CD4-positive, alpha-beta memory T cell (primary cell): ENCODE measurements at regions not wholly inside any gene's neighbourhood (a gene's known extent, or its start where the extent isn't known, plus 50 kb on each side); places are given as distances from the start of the nearest gene placed in this dataset.

Experiments
- CTCF ChIA-PET: fragments of 350-600 bp; sonication (Branson Sonifier 250); formaldehyde crosslinking; loops from one replicate; lab custom pipeline; 2021; ENCODE audit warnings: inconsistent platforms; ENCODE audit not compliant: partially characterized antibody; lab: Charles Lee
- POLR2A ChIA-PET: fragments of 350-600 bp; sonication (Branson Sonifier 250); formaldehyde crosslinking; loops from one replicate; lab custom pipeline; 2021; ENCODE audit not compliant: partially characterized antibody; lab: Charles Lee
- DNase-seq, 5 donors: peaks; one replicate each; pipeline versions ENCODE4 v3.0.0 to v3.0.0-alpha.2; 2020 to 2022; ENCODE audit warnings: mixed read lengths in 1 of 5
- H3K27ac ChIP-seq: one replicate; pipeline ENCODE4 v1.7.0; 2013; ENCODE audit warnings: low read depth, low read length
- H3K27me3 ChIP-seq: 2 replicates; pipeline ENCODE4 v1.7.0; 2013; ENCODE audit warnings: mild to moderate bottlenecking, low read length, moderate library complexity; ENCODE audit not compliant: insufficient read depth
- H3K36me3 ChIP-seq: 2 replicates; pipeline ENCODE4 v1.7.0; 2013; ENCODE audit warnings: mild to moderate bottlenecking, low read length, moderate library complexity; ENCODE audit not compliant: insufficient read depth
- H3K4me1 ChIP-seq: 2 replicates; pipeline ENCODE4 v1.7.0; 2013; ENCODE audit warnings: mild to moderate bottlenecking, low read length, moderate library complexity; ENCODE audit not compliant: insufficient read depth
- H3K4me3 ChIP-seq, 2 donors: one replicate each; pipeline ENCODE4 v1.7.0; 2013; ENCODE audit warnings: low read length in 2 of 2, mild to moderate bottlenecking in 1 of 2
- H3K9me3 ChIP-seq, 2 donors: one replicate each; pipeline ENCODE4 v1.7.0; 2013; ENCODE audit warnings: low read length in 2 of 2, control low read depth in 1 of 2; ENCODE audit not compliant: control insufficient read depth in 1 of 2
- H3K27ac Mint-ChIP-seq, 7 donors: one replicate each; pipeline ENCODE4 v1.8.0; 2020 to 2021; ENCODE audit warnings: mixed read lengths in 7 of 7, mild to moderate bottlenecking in 6 of 7, inconsistent platforms in 3 of 7, moderate library complexity in 3 of 7
- H3K27me3 Mint-ChIP-seq, 2 donors: one replicate each; pipeline ENCODE4 v1.8.0; 2020 to 2021; ENCODE audit warnings: mixed read lengths in 2 of 2
- H3K36me3 Mint-ChIP-seq, 2 donors: one replicate each; pipeline ENCODE4 v1.8.0; 2020 to 2021; ENCODE audit warnings: mixed read lengths in 2 of 2, inconsistent platforms in 1 of 2, mild to moderate bottlenecking in 1 of 2
- H3K4me1 Mint-ChIP-seq, 4 donors: one replicate each; pipeline ENCODE4 v1.8.0; 2020 to 2021; ENCODE audit warnings: mixed read lengths in 4 of 4, mild to moderate bottlenecking in 1 of 4
- H3K4me3 Mint-ChIP-seq, 8 donors: one replicate each; pipeline ENCODE4 v1.8.0; 2020 to 2021; ENCODE audit warnings: mixed read lengths in 8 of 8, mild to moderate bottlenecking in 7 of 8, moderate library complexity in 6 of 8, inconsistent platforms in 3 of 8
- H3K9me3 Mint-ChIP-seq, 8 donors: one replicate each; pipeline ENCODE4 v1.8.0; 2020 to 2021; ENCODE audit warnings: mixed read lengths in 8 of 8, mild to moderate bottlenecking in 5 of 8, inconsistent platforms in 3 of 8, moderate library complexity in 1 of 8
- intact Hi-C: fragments of 100-400 bp; cut with micrococcal nuclease; formaldehyde crosslinking; loops from one replicate; pipeline ENCODE4 v1.15.1; 2023

DNA sequence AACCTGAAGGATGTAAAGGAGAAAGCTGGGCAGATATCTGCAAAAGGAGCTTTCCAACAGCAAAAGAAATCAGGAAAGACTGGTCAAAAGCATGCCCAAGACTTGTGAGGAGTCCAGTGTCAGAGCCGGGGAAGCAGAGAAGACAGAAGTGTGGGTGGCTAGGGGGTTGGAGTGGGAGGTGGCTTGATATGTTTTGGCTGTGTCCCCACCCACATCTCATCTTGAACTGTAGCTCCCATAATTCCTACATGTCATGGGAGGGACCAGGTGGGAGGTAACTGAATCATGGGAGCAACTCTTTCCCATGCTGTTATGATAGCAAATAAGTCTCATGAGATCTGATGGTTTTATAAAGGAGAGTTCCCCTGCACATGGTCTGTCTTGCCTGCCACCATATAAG, 84.9 kb downstream of the INHBA start:
- Mint-ChIP-seq H3K9me3 (peaks cover 2 to 19% (median 12%) of the 10 kb centered on the region in 8 donors), H3K36me3 (no peaks in the 10 kb centered on the region), H3K27ac (no peak overlapping the region), H3K27me3 (no peaks in the 10 kb centered on the region), H3K4me1 (no peaks in the 10 kb centered on the region), H3K4me3 (no peak overlapping the region)
- no peaks in the 10 kb centered on the region for H3K27me3 ChIP-seq
- DNase-seq = no peak
- CTCF ChIA-PET = no interaction called here
- POLR2A ChIA-PET = no interaction called here
- H3K27ac ChIP-seq = no peak overlapping the region
- H3K4me3 ChIP-seq = no peak overlapping the region
- no peaks in the 10 kb centered on the region for H3K36me3 ChIP-seq
- no peaks in the 10 kb centered on the region for H3K9me3 ChIP-seq
- intact Hi-C loops = no loop called here
- no peaks in the 10 kb centered on the region for H3K4me1 ChIP-seq

DNA sequence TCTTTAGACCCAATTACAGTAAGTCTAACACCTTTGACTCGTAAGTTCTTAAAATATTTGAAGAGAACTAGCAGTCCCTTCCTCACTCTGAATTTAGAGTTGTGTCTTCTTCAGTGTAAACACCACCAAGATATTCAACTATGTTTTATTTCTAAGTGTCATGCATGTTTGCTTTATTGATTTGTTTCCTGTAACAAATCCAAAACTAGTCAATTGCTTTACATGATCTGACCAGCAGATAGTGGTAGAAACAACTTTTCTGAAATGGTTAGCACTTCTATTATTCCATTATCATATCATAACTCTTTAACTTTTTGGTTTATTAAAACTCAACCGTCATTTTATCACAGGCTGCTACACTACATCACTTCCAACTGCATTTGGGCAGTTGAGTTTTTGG, 90.1 kb downstream of the INHBA start:
- Histone ChIP-seq H3K4me1 (no peaks in the 10 kb centered on the region), H3K27me3 (no peaks in the 10 kb centered on the region), H3K9me3 (no peaks in the 10 kb centered on the region), H3K4me3 (no peak overlapping the region), H3K27ac (no peak overlapping the region), H3K36me3 (no peaks in the 10 kb centered on the region)
- DNase-seq = no peak
- intact Hi-C loops = no loop called here
- Mint-ChIP-seq H3K36me3 (no peaks in the 10 kb centered on the region), H3K27ac (no peak overlapping the region), H3K9me3 (peaks cover 0 to 13% (median 2%) of the 10 kb centered on the region in 8 donors), H3K4me1 (no peaks in the 10 kb centered on the region), H3K27me3 (no peaks in the 10 kb centered on the region), H3K4me3 (no peak overlapping the region)
- ChIA-PET POLR2A (no interaction called here), CTCF (no interaction called here)

DNA sequence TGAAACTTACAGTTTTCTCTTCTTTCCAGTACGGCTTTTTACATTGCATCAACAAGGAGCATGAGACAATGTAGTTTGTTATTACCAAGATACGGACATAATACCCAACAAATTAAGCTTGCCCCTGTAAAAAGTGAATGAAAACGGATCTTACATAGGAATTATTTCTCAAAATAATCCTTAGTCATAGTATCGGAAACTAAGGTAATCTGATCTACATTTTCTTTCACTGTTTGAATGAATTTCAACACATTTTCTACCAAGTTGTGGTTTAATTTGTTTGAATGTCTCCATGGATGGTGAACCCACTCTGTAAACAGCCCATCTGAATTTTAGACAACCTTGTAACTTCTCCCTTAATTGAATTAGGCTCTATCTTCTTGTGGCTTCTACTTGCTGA, 90.5 kb downstream of the INHBA start:
- no peaks in the 10 kb centered on the region for H3K36me3 Mint-ChIP-seq
- H3K4me3 Mint-ChIP-seq = no peak overlapping the region
- H3K27me3 Mint-ChIP-seq = no peaks in the 10 kb centered on the region
- H3K4me1 ChIP-seq = no peaks in the 10 kb centered on the region
- intact Hi-C loops = no loop called here
- no peaks in the 10 kb centered on the region for H3K9me3 ChIP-seq
- DNase-seq = no peak
- CTCF ChIA-PET = no interaction called here
- H3K36me3 ChIP-seq = no peaks in the 10 kb centered on the region
- POLR2A ChIA-PET = no interaction called here
- no peak overlapping the region for H3K27ac ChIP-seq
- no peak overlapping the region for H3K4me3 ChIP-seq
- no peak overlapping the region for H3K27ac Mint-ChIP-seq
- H3K4me1 Mint-ChIP-seq = no peaks in the 10 kb centered on the region
- no peaks in the 10 kb centered on the region for H3K27me3 ChIP-seq
- H3K9me3 Mint-ChIP-seq = peaks cover 0 to 13% (median 2%) of the 10 kb centered on the region in 8 donors

DNA sequence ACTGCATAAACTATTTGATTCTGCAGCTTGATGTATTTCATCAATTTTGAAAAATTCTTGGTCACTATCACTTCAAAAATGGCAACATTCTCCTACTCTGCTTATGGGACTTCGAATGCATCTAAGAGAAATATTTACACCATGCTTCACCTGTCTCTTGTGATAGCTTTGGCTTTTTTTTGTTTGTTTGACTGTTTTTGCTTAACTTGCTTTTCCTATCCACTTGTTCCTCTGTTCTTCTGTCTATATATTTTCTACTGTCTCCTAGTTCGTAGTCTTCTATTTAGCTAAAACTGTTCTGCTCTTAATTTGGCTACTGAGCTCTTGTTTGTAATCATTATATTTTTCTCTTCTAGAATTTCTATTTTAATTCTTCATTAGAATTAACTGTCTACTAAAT, 94.4 kb downstream of the INHBA start:
- H3K27ac ChIP-seq = no peak overlapping the region
- H3K27ac Mint-ChIP-seq = no peak overlapping the region
- CTCF ChIA-PET = no interaction called here
- H3K27me3 ChIP-seq = no peaks in the 10 kb centered on the region
- intact Hi-C loops = no loop called here
- H3K9me3 Mint-ChIP-seq = peaks cover 0 to 10% (median 2%) of the 10 kb centered on the region in 8 donors
- no peaks in the 10 kb centered on the region for H3K27me3 Mint-ChIP-seq
- no peaks in the 10 kb centered on the region for H3K4me1 ChIP-seq
- H3K9me3 ChIP-seq = no peaks in the 10 kb centered on the region
- no peaks in the 10 kb centered on the region for H3K36me3 ChIP-seq
- DNase-seq = no peak
- H3K4me3 Mint-ChIP-seq = no peak overlapping the region
- no peaks in the 10 kb centered on the region for H3K36me3 Mint-ChIP-seq
- no peaks in the 10 kb centered on the region for H3K4me1 Mint-ChIP-seq
- POLR2A ChIA-PET = no interaction called here
- no peak overlapping the region for H3K4me3 ChIP-seq

GRCh38 chr7:41603985-41604384, 98.9 kb downstream of the INHBA start:
- Mint-ChIP-seq H3K36me3 (no peaks in the 10 kb centered on the region), H3K27me3 (no peaks in the 10 kb centered on the region), H3K4me1 (no peaks in the 10 kb centered on the region), H3K27ac (no peak overlapping the region), H3K4me3 (no peak overlapping the region), H3K9me3 (peaks cover 0 to 9% (median 2%) of the 10 kb centered on the region in 8 donors)
- CTCF ChIA-PET = no interaction called here
- no peaks in the 10 kb centered on the region for H3K27me3 ChIP-seq
- H3K27ac ChIP-seq = no peak overlapping the region
- H3K4me3 ChIP-seq = no peak overlapping the region
- DNase-seq = no peak
- intact Hi-C loops = no loop called here
- H3K36me3 ChIP-seq = no peaks in the 10 kb centered on the region
- POLR2A ChIA-PET = no interaction called here
- H3K9me3 ChIP-seq = no peaks in the 10 kb centered on the region
- no peaks in the 10 kb centered on the region for H3K4me1 ChIP-seq

GRCh38 chr7:41599760-41600159, 103.1 kb downstream of the INHBA start:
- no peaks in the 10 kb centered on the region for H3K9me3 ChIP-seq
- no peak overlapping the region for H3K4me3 ChIP-seq
- no peak overlapping the region for H3K27ac ChIP-seq
- H3K4me3 Mint-ChIP-seq = no peak overlapping the region
- H3K27me3 ChIP-seq = no peaks in the 10 kb centered on the region
- POLR2A ChIA-PET = no interaction called here
- no peak for DNase-seq
- peaks cover 0 to 4% of the 10 kb centered on the region in 2 donors for H3K36me3 Mint-ChIP-seq
- intact Hi-C loops = no loop called here
- H3K27ac Mint-ChIP-seq = no peak overlapping the region
- no peaks in the 10 kb centered on the region for H3K36me3 ChIP-seq
- no peaks in the 10 kb centered on the region for H3K27me3 Mint-ChIP-seq
- peaks cover 0 to 29% (median 17%) of the 10 kb centered on the region in 8 donors for H3K9me3 Mint-ChIP-seq
- H3K4me1 ChIP-seq = no peaks in the 10 kb centered on the region
- H3K4me1 Mint-ChIP-seq = no peaks in the 10 kb centered on the region
- CTCF ChIA-PET = no interaction called here

- Histone ChIP-seq H3K4me3 (no peak overlapping the region), H3K27ac (no peak overlapping the region), H3K4me1 (no peaks in the 10 kb centered on the region), H3K36me3 (no peaks in the 10 kb centered on the region), H3K27me3 (no peaks in the 10 kb centered on the region), H3K9me3 (peaks cover 0 to 3% of the 10 kb centered on the region in 2 donors)
- Mint-ChIP-seq H3K27ac (no peak overlapping the region), H3K9me3 (peaks cover 2 to 30% (median 19%) of the 10 kb centered on the region in 8 donors), H3K4me1 (no peaks in the 10 kb centered on the region), H3K4me3 (no peak overlapping the region), H3K36me3 (peaks cover 0 to 4% of the 10 kb centered on the region in 2 donors), H3K27me3 (no peaks in the 10 kb centered on the region)
- intact Hi-C loops = no loop called here
- ChIA-PET POLR2A (no interaction called here), CTCF (no interaction called here)
- DNase-seq = no peak
These were observed 110.1 kb downstream of the INHBA start for GRCh38 chr7:41592794-41593193.

DNA sequence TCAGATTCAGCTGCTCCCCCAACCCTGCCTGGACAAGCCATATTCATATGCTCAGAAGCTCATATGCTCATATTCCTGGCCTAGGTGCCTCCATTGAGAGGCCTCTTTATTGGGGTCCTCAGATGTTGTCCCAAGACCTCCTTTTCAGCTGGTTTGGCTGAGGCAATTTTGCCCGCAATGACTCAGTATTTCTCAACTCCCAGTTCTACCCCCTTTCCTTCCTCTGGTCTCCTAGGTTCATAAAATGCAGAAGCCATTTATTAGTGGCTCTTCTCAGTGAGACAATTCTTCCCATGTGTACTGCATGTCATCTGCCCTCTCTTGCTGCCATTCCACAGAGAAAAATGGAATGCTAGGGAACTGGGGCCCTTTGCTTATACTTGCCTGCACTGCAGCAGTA, 110.7 kb downstream of the INHBA start:
- intact Hi-C loops = no loop called here
- Histone ChIP-seq H3K27me3 (no peaks in the 10 kb centered on the region), H3K4me3 (no peak overlapping the region), H3K27ac (no peak overlapping the region), H3K4me1 (no peaks in the 10 kb centered on the region), H3K9me3 (peaks cover 0 to 3% of the 10 kb centered on the region in 2 donors), H3K36me3 (no peaks in the 10 kb centered on the region)
- peaks cover 0 to 4% of the 10 kb centered on the region in 2 donors for H3K36me3 Mint-ChIP-seq
- H3K4me1 Mint-ChIP-seq = no peaks in the 10 kb centered on the region
- DNase-seq = no peak
- POLR2A ChIA-PET = no interaction called here
- no peak overlapping the region for H3K4me3 Mint-ChIP-seq
- H3K9me3 Mint-ChIP-seq = peaks cover 2 to 29% (median 19%) of the 10 kb centered on the region in 8 donors
- CTCF ChIA-PET = no interaction called here
- no peaks in the 10 kb centered on the region for H3K27me3 Mint-ChIP-seq
- no peak overlapping the region for H3K27ac Mint-ChIP-seq
